NCI-H128 (cell line): ENCODE measurements at regions not wholly inside any gene's neighbourhood (a gene's known extent, or its start where the extent isn't known, plus 50 kb on each side); places are given as distances from the start of the nearest gene placed in this dataset.
"Not testable (repeated sequence)": the region's sequence is repeated elsewhere in the genome, so short reads cannot be mapped to it uniquely, and the experiment has no call there.

Experiments
- DNase-seq: peaks from one replicate; lab custom pipeline; 2025; ENCODE audit not compliant: unreplicated experiment; lab: John Stamatoyannopoulos, UW

- no peak for DNase-seq
These were observed 990.9 kb downstream of the EPHA7 start for GRCh38 chr6:92428448-92428847.

- no peak for DNase-seq
These were observed 991.9 kb downstream of the EPHA7 start for GRCh38 chr6:92427453-92427852.

- no peak for DNase-seq
These were observed 1003.7 kb downstream of the EPHA7 start for GRCh38 chr6:92415656-92416055.

- no peak for DNase-seq
These were observed 1011.0 kb downstream of the EPHA7 start for GRCh38 chr6:92408350-92408749.

GRCh38 chr6:92404281-92404680, 1015.1 kb downstream of the EPHA7 start:
- no peak for DNase-seq

GRCh38 chr6:92399911-92400310, 1019.4 kb downstream of the EPHA7 start:
- DNase-seq: no peak

GRCh38 chr6:92388706-92389105, 1030.7 kb downstream of the EPHA7 start:
- DNase-seq: not testable (repeated sequence)

GRCh38 chr6:92380803-92381601, 1038.4 kb downstream of the EPHA7 start:
- no peak for DNase-seq

- DNase-seq: no peak
These were observed 1042.2 kb downstream of the EPHA7 start for GRCh38 chr6:92377137-92377536.

GRCh38 chr6:92376691-92377090, 1042.7 kb downstream of the EPHA7 start:
- DNase-seq: no peak

- DNase-seq: no peak
These were observed 1047.8 kb downstream of the EPHA7 start for GRCh38 chr6:92371211-92372208.

- DNase-seq: no peak
These were observed 1050.0 kb downstream of the EPHA7 start for GRCh38 chr6:92369309-92369708.

- no peak for DNase-seq
These were observed 1054.3 kb downstream of the EPHA7 start for GRCh38 chr6:92364948-92365541.

GRCh38 chr6:92363111-92363510, 1056.2 kb downstream of the EPHA7 start:
- DNase-seq: no peak

GRCh38 chr6:92362404-92362803, 1057.0 kb downstream of the EPHA7 start:
- no peak for DNase-seq

- DNase-seq: no peak
These were observed 1057.4 kb downstream of the EPHA7 start for GRCh38 chr6:92361990-92362389.

- DNase-seq: no peak
These were observed 1065.0 kb downstream of the EPHA7 start for GRCh38 chr6:92354270-92354829.

GRCh38 chr6:92352130-92352529, 1067.2 kb downstream of the EPHA7 start:
- DNase-seq: no peak

GRCh38 chr6:92341201-92341600, 1078.2 kb downstream of the EPHA7 start:
- no peak for DNase-seq

- no peak for DNase-seq
These were observed 1079.3 kb downstream of the EPHA7 start for GRCh38 chr6:92339936-92340640.

- DNase-seq: no peak
These were observed 1081.8 kb downstream of the EPHA7 start for GRCh38 chr6:92337571-92337970.
